GM04504 (cell line): ENCODE measurements at regions not wholly inside any gene's neighbourhood (a gene's known extent, or its start where the extent isn't known, plus 50 kb on each side); places are given as distances from the start of the nearest gene placed in this dataset.

ENCODE experiments used
- DNase-seq: peaks from one replicate; pipeline ENCODE4 v3.0.0-alpha.2; 2012; ENCODE audit warnings: low read depth

DNA sequence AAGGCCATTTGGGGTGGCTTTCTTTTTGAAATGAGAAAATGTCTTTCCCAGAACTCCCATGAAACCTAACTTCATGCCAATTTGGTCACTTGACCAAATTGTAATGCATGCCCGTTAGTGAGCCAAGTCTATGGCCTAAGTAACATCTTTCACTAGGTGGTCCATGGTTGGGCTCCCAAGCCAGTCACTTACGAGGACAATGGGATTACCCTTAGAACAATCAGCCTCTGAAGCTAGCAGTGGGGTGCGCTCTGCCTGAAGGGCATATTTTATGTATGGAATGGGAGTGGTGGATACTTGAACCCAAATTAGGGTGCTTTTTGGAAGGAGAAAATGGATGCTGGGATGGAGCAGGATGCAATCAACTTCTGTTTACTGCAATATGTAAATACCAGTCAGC is 127.4 kb upstream of the GOLIM4 start:
- no peak for DNase-seq

DNA sequence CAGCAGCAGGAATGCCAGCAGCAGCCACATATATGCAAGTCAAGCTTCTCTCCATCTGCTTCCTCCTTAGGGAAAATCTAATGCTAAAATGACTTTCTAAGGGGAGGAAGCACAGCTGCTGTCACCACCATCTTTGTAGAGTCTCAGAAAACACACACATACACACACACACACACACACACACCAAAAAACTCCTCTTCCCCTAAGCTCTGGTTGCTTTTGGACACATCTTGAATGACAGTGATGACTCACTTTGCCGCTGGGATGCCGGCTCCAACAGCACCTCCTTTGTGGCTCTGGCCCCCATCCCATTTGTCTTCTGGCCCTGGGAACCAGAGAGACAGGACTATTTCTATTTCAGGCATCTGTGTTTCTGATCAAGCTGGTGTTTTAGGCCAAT is 124.8 kb upstream of the GOLIM4 start:
- no peak for DNase-seq

DNA sequence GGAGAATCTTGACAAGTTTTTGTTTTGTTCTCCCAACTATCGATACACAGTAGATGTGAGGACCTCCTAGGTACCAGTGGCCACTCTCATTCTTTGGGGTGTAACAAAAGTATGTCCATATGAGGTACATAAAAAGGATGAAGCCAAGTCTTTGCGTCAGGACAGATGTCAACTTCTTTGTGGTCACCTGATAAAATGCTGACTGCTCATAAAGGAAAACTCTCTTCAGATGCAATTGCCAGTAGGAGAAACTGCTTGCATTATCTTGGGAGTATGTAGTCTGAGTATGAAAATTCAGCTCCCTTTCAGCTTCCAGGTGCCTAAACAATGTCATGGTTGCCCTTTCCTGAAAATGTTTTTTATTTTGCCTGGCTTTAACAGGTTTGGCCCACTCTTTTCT is 123.8 kb upstream of the GOLIM4 start:
- DNase-seq, result no peak

DNA sequence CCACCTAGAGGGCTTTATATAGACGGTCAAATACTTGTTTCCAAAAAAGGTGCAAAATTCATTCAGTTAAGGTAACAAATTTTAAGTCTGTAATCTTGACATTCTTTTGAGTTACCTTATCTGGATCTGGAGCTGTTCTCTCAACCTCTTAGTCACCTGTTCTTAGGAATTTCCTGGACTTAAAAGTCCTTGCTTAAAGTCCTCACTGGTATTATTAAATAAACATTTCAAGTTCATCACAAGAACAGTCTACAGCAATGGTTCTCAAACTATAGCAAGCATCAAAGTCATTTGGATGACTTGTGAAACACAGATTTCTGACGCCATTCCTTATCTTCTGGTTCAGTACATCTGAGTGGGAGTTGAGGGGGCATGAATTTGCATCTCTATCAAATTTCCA is 122.9 kb upstream of the GOLIM4 start:
- no peak for DNase-seq

DNA sequence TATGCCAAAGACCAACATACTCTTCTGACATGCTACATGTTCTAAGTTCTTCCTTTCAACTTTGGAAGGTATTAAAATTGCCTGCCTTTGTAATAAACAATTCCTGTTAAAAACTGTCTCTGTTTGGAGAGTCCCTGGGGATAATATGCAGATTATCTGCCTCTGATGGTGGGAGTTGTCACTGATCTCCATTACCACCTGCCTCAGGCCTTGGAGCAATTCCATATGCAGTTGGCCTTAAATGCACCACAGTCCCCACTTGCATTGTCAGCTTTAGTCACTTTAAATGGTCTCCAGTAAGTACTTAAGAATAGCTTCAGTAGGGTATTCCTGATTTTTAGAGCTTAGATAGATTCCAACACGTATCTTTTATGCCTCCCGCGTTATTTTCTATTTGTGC is 121.1 kb upstream of the GOLIM4 start:
- no peak for DNase-seq

DNA sequence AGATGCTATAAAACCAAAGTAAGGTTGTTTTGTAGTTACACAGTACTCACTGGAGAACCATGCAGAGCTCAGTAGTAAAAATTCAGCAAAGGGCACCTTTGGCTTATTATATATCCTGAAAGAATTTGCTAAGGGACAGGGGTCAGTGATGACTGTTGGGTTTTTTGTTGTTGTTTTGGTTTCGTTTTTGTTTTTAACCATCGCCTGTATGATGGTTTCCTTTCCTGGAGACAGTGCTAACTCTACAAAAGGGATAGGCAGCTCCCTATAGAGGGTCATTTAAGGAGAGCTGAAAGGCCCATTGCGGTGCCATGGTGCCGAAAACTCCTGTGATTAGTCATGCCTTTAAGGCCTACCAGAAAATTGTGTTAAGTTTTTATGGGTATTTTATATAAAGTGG is 118.2 kb upstream of the GOLIM4 start:
- no peak for DNase-seq

DNA sequence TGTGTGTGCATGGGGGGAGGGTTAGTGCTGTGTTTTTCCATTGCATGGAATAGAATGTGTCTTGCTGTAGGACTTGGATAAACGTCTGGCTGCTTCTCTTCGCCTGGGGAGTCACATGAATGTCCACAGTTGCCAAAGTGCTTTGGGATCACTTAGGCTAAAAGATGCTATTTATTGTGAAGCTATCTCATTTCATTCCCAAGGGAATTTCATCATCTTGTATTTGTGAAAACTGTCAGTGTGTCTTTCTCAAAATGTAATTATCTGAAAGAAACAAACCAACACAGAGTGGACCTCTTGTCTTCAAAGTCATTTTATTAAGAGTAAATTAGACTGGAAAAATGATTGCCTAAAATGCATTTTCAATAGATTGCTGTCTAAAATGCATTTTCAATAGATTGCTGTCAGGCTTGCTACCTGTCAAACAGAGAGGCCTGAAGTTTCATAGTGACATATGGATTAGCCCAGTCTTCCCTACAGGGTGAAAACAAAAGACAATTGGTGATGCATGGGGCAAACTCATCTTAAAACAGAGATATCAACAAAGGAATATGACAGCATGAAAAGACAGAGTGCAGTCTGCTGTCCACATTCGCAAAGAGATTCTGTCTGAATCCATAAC is 117.1 kb upstream of the GOLIM4 start:
- DNase-seq, result no peak

DNA sequence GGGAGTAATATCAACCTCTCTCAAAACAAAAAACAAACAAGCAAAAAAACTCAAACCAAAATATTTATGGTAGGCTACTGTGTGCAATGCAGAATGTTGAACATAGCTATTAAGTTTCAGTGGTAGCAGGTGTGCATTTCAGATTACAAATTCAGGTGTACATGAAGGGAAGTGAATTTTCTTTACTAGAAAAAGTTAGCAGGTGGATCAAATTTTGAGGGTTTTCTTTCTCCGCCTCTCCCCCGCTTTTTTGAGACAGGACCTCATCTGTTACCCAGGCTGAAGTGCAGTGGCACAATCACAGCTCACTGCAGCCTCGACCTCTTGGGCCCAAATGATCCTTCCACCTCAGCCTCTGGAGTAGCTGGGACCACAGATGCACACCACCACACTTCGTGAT is 109.7 kb upstream of the GOLIM4 start:
- no peak for DNase-seq

DNA sequence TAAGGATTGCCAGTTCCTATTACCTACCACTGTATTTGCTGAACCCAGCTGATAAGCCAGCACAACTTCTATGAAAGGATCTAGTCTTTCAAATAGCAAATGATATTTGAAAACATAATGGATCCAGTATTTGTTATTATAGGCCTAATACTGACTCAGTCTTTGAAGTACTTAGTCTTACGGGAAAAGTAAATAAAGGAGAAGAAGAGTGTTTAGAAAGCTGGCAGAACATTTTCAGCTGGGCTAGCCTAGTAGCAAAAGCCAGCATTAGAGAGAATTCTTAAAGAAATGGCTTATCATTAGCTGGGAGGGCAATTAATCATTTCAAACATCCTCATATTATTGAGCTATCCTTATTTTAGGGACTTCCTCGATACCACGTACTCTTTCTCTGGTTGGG is 101.4 kb upstream of the GOLIM4 start:
- no peak for DNase-seq

DNA sequence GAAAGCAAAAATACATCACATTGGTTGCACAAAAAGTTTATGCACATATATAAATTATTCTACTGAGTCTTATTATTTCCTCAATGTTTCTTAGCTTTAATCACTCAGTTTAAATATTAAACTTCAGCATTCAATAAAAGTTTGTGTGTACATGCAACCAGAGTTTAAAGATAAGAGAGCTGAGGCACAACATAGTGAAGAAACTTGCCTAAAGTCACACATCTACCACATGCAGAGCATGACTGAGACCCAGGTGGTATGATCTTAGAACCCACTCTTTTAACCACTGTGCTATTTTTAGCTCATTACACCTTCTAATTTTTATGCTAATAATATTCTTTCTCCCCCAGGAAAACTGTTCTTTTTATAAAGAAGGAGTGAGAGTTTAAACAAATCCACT is 96.1 kb upstream of the GOLIM4 start:
- no peak for DNase-seq

DNA sequence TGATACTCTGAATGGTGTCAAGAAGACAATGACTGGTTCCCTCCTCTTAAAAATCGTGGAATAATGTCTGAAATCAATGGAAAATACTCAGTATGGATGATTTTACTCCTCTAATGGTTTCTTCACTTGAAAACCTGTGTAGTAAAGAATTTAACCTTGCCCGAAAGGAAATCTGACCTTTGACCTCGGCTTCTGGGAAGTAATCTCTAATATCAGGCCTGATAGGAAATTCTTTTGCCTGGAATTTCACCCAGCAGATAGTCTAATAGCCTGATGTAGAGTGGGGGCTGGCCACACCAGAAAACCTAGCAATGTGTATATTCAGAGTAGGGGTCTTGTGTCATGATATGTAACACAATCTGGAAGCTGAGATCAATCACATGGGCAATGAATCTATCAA is 91.5 kb upstream of the GOLIM4 start:
- DNase-seq, result no peak

DNA sequence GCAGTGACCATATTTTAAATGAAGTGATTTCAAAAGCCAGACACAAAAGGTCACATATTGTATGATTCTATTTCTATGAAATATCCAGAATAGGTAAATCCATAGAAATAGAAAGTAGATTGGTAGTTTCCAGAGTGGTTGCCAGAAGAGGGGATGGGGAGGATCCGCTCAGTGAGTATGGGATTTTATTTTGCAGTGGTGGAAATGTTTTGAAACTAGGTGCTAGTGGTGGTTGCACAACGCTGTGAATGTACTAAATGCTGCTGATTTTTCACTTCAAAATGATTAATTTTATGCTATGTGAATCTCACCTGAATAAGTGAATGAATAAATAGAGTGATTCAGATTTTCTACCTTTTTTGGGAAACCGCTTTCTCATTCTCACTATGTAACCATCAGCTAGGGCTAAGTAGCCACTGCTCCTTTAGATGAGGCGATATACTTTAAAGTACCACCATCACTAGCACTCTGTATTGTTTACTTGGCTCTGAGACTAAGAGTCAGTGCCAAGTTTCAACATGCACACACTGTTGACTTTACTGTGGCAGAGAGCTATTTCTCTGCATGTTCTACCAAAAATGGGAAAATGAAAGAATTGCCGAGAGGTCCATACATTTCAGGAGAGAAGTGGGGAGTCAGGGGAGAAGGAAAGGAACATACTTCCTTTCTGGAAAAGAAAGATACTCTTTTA is 90.7 kb upstream of the GOLIM4 start:
- DNase-seq, result no peak

DNA sequence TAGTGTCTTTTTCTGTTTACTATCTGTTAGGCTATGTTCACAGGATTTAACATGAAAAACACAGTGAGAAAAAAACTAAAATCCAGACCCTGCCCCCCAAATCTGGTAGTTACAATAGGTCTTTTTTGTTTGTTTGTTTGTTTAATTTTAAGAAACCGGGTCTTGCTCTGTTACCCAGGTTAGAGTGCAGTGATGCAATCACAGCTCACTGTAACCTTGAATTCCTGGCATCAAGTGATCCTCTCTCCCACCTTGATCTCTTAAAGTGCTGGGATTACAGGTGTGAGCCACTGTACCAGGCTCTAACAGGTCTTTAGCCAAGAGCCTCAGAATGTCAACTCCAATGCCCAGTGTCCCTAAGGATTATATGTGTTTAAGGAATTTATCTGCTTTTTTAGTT is 88.0 kb upstream of the GOLIM4 start:
- no peak for DNase-seq

DNA sequence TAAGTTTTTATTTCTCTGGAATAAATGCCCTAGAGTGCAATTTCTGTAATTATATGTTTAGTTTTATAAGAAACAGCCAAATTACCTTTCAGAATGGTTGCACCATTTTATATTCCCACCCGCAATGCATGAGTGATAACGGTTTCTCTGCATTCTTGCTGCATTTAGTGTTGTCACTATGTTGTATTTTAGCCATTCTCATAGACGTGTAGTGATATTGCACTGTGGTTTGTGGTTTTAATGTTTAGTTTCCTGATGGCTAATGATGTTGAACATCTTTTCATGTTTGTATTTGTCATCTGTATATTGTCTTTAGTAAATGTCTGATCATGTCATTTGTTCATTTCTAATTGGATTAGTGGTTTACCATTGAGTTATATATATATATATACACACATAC is 73.0 kb upstream of the GOLIM4 start:
- no peak for DNase-seq

DNA sequence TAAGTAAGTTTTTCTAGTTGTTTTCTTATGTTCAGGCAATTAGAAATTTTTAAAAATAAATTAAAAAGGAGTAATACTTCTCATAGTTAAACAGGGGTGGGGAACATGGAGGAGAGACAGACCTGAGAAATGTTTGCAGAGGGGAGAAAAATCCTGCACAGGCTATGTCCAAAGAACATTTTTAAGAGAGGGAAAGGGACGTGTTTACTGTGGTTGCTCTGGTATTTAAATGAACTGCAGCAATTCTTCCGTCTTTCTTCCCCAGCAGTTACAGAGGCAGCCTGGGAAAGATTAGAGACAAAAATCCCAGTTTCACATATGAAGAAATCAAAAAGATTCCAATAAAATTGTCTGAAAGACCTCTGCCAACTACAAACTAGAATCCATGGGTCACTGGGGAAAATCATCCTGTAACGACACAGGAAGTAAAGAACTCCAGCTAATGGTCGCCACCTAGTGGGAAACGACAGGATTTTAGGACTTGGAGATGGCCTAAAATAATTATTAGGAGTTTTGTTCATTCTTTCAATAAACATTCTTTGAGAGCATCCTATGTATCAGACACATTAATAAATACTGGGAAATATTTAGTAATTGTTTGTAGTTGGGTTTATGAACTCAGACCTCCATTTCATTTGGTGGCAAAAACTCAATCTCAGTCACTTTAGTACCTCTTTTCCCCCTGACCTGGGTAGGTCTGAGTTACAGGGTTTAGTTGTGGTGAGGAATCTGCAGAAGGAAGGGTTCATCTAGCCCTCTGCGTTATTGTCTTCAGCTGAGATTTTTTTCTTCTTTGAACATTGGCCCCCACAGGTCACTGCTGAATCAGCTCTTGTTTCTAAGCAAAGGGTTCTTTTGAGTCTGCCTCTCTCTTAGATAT is 69.9 kb upstream of the GOLIM4 start:
- peak; percentile 47 for DNase-seq

DNA sequence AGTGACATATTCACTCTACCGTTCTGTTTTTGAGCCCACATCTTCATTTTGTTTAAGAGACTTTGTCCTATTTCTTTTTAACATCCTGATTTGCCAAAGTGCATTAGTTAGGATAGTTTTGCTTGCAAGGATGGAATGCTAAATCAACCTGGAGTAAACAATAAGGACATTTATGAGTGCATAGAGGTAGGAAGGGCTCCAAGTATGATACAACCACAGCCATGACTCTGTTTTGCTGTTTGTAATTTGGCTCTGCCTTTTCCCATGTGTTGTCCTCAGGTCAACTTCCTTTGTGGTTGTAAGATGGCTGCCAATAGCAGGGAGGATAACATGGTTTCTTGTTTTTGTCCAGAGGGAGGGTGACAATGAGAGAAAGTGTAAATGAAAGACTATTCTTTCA is 66.4 kb upstream of the GOLIM4 start:
- peak; percentile 51 for DNase-seq

DNA sequence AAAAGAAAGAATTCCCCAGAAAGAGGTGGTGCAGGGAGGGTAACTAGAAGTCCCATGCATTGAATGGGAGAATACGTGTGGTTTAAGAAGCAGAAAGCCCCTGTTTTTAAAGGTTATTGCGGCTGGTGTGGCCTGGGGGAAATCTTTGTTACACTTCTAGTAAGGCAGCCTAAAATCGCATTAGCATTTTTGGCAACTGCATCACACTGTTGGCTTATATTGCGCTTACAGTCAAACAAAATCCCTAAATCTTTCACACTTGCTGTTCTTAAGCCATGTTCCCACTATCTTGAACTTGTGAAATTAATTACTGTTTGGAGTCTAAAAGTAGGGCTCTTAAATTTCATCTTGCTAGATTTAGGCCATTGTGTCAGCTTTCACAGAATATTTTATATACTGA is 66.0 kb upstream of the GOLIM4 start:
- no peak for DNase-seq

DNA sequence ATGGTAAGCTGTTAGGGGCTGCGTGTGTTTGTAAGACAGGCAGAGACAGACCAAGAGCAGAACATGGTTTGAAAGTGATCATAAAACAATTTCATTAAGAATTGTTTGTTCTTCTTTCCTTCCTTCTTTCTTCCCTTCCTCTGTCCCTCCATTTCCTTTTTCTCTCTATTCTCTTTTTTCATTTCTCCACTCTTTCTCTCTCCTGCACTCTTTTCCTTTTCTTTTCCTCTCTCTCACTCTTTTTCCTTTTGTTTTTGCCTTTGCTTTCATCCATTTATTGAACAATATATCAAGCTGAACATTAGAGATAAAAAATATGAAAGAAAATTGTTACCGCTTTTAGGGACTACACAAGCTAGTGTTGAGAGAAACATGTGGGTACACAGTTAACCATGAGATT is 62.2 kb upstream of the GOLIM4 start:
- DNase-seq, result no peak

DNA sequence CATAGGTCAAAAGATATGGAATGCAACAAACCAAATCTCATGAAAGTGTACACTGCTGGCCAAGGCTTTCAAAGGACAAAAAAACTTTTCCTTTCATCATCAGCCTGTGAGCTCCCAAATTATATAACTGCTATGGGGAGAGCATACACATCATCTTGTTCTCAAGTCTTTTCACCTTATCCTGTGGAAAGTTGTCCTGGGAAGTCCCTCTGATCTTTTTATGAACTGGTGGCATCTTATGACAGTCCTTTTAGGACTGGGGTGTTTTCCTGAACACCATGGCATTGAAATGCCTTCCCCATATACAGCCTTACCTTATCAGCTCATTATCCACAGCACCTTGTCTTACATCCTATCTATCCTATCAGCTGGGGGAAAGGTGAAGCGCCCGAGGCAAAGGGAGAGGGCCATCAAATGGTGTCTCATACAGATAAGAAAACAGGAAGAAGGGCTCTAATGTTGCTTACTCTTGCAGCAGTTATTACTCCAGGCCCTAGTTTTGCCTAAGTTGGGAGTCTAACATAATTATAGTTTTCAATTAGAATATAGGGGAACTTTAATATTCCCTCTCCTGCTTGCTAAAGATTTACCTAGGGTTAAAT is 61.5 kb upstream of the GOLIM4 start:
- DNase-seq, result no peak

DNA sequence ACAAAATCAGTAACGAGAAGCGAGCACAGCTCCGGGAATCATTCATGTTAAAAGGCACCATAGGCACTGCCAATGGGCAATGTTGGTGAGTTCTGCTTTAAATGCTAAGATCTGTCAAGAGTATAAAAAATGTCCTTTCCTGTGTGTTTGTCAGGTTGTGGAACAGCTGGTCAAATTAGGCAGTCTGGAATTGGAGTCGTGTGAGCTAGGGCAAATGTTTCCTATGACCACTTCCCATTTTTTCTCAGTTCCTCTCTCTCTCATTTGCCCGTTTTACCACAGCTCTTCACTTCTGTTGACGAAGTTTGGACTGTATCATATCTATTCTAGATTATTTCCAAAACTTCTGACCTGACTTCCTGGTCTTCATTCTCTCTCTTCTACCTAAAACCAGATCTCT is 60.8 kb upstream of the GOLIM4 start:
- DNase-seq, result no peak

DNA sequence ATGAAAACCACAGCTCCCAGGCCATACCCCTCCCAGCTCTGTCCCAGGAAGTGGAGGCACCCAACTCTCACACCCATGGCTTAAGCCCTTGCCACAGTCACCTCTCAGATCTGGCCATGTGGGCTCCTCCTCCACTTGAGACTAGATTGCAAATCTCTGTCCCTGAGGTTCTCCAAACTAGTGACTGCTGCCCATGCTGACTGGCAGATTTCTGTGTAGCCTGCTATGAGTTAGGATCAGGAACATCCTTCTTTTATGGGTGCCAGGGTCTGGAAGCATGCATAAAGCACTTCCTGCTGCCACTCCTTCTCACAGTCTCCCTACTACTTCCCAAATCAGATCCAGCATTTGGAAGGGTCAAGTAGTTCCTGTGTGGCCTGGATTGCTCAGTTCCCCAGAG is 59.6 kb upstream of the GOLIM4 start:
- DNase-seq, result no peak

DNA sequence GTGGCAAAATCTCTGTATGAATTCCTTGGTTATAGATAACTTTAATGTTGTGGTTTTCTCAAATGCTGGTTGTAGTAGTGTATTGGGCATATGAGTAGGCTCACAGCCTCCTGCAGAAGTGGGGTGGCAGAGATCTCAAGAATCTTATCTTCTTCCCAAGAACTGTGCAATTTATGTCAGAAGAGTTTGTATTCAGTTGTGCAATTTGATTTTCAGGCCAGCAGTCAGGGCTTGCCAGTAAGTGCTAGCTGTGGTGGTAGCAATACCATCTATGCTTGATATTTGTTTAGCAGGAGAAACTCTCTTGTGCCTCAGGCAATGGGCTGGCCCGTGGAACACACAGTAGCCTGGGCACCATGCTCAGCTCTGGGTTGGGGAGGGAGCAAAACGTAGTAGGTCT is 58.4 kb upstream of the GOLIM4 start:
- no peak for DNase-seq

DNA sequence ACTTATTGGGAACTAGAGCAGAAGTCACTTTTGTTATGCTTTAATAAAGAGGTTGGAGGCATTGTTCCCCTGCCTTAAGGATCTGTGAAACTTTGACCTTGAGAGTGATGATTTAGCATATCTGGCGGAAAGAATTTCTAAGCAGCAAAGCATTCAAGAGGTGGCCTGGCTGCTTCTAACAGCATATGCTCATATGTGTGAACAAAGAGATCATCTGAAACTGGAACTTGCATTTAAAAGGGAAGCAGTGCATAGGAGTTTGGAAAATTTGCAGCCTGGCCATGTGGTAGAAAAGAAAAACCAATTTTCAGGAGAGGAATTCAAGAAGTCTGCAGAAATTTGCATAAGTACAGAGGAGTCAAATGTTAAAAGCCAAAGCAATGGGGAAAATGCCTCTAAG is 56.4 kb upstream of the GOLIM4 start:
- DNase-seq, result no peak
